ENCODE measurements at regions not wholly inside any gene's neighbourhood (a gene's known extent, or its start where the extent isn't known, plus 50 kb on each side); places are given as distances from the start of the nearest gene placed in this dataset.

DNA sequence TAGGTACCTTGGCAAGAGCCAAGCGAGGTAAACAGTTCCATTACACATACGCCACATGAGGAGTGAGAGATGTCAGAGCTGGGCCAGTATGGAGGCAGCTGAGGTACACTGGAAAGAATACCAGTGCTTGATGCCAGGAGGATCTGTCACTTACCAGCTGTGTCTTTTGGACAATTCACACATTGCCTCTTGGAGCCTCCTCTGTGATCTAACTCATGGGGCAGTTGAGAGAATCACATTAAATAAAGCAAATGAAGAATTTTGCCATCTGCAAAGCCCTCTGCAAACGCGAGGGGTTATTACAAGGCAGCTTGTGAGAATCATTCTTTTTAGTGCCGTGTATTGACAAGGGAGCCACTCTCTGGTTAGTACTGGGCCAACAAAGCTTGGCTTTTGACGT lies 429.7 kb upstream of the KLF4 start:
- H3K27ac Mint-ChIP-seq: no peak overlapping the region
- ChIA-PET CTCF (no interaction called here), POLR2A (no interaction called here)
- no peak overlapping the region for H3K4me3 ChIP-seq (ENCODE audit: control extremely low read depth in 1 of 5, extremely low read depth in 1 of 5, insufficient read depth in 1 of 5, low read depth in 2 of 5, low read length in 4 of 5)
- H3K9me3 Mint-ChIP-seq (ENCODE audit: insufficient read depth): peaks cover 6% of the 10 kb centered on the region
- H3K9me3 ChIP-seq (ENCODE audit: control extremely low read depth in 1 of 3, control insufficient read depth in 2 of 3, insufficient read depth in 1 of 3, low read length in 2 of 3): peaks cover 0 to 8% (median 4%) of the 10 kb centered on the region in 3 donors
- no peak overlapping the region for H2AFZ ChIP-seq (ENCODE audit: insufficient read depth, low read depth, low read length, poor library complexity, severe bottlenecking)
- H3K36me3 ChIP-seq (replicated peaks in 1 of 2; ENCODE audit: control extremely low read depth in 1 of 2, control insufficient read depth in 1 of 2, extremely low read depth in 1 of 2, insufficient read depth in 2 of 2, low read length in 1 of 2): no peaks in the 10 kb centered on the region
- TF ChIP-seq EZH2 (IDR thresholded peaks at IDR 0.05; ENCODE audit: borderline replicate concordance, insufficient read depth, low read depth, low read length, poor library complexity, severe bottlenecking): no peak
- intact Hi-C loops (cut with micrococcal nuclease): no loop called here
- no peaks in the 10 kb centered on the region for H4K20me1 ChIP-seq (ENCODE audit: control insufficient read depth, insufficient read depth, low read length, poor library complexity, severe bottlenecking)
- H3K27me3 ChIP-seq (replicated peaks in 1 of 4; ENCODE audit: control extremely low read depth in 1 of 4, control insufficient read depth in 3 of 4, insufficient read depth in 4 of 4, low read length in 3 of 4): no peaks in the 10 kb centered on the region
- no peak overlapping the region for H3K9ac ChIP-seq (ENCODE audit: low read length)
- H3K4me1 Mint-ChIP-seq: no peaks in the 10 kb centered on the region
- DNase-seq (no peak), ATAC-seq (ENCODE audit: low read depth) (no peak)
- 95% methylated on average over 4 of the region's 6 CpGs for WGBS (ENCODE audit: insufficient coverage)
- H3K27ac ChIP-seq (ENCODE audit: low read length in 2 of 2): no peak overlapping the region
- no peak overlapping the region for H3K4me3 Mint-ChIP-seq
- no peaks in the 10 kb centered on the region for H3K27me3 Mint-ChIP-seq
- no peak overlapping the region for H3K4me2 ChIP-seq (replicated peaks; ENCODE audit: low read depth, low read length, poor library complexity, severe bottlenecking)
- H3K79me2 ChIP-seq (ENCODE audit: control insufficient read depth, insufficient read depth, low read length): no peaks in the 10 kb centered on the region
- H3K4me1 ChIP-seq (ENCODE audit: control insufficient read depth in 2 of 2, insufficient read depth in 2 of 2, low read length in 2 of 2): no peaks in the 10 kb centered on the region

DNA sequence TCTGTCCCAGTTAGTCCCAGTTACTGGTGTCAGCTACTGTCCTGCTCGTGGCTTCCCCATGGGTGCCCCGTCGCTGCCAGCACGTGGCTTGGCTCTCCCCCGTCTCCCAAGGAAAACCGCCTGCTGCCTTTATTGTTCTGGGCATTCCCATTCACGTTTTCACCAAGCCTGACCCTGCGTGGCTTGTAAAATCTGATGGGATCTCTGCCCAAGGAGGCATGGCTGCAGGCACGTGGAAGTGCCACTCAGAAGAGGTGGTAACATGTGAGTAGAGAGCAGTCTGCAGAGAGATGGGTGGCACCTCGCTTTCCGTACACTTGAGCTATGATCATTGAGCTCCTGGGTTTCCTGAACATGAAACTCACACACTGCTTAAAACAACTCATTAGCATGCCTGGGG lies 429.2 kb upstream of the KLF4 start:
- no peak overlapping the region for H3K27ac Mint-ChIP-seq
- no peak for DNase-seq
- Histone ChIP-seq H4K20me1 (ENCODE audit: control insufficient read depth, insufficient read depth, low read length, poor library complexity, severe bottlenecking) (no peaks in the 10 kb centered on the region), H3K9ac (ENCODE audit: low read length) (no peak overlapping the region), H3K36me3 (replicated peaks in 1 of 2; ENCODE audit: control extremely low read depth in 1 of 2, control insufficient read depth in 1 of 2, extremely low read depth in 1 of 2, insufficient read depth in 2 of 2, low read length in 1 of 2) (no peaks in the 10 kb centered on the region), H3K4me2 (replicated peaks; ENCODE audit: low read depth, low read length, poor library complexity, severe bottlenecking) (no peak overlapping the region), H3K79me2 (ENCODE audit: control insufficient read depth, insufficient read depth, low read length) (no peaks in the 10 kb centered on the region), H3K27me3 (replicated peaks in 1 of 4; ENCODE audit: control extremely low read depth in 1 of 4, control insufficient read depth in 3 of 4, insufficient read depth in 4 of 4, low read length in 3 of 4) (no peaks in the 10 kb centered on the region), H2AFZ (ENCODE audit: insufficient read depth, low read depth, low read length, poor library complexity, severe bottlenecking) (no peak overlapping the region), H3K9me3 (ENCODE audit: control extremely low read depth in 1 of 3, control insufficient read depth in 2 of 3, insufficient read depth in 1 of 3, low read length in 2 of 3) (peaks cover 0 to 4% (median 3%) of the 10 kb centered on the region in 3 donors), H3K4me1 (ENCODE audit: control insufficient read depth in 2 of 2, insufficient read depth in 2 of 2, low read length in 2 of 2) (no peaks in the 10 kb centered on the region), H3K27ac (ENCODE audit: low read length in 2 of 2) (no peak overlapping the region), H3K4me3 (ENCODE audit: control extremely low read depth in 1 of 5, extremely low read depth in 1 of 5, insufficient read depth in 1 of 5, low read depth in 2 of 5, low read length in 4 of 5) (no peak overlapping the region)
- ChIA-PET POLR2A (no interaction called here), CTCF (no interaction called here)
- no peak for ATAC-seq (ENCODE audit: low read depth)
- H3K4me1 Mint-ChIP-seq: no peaks in the 10 kb centered on the region
- intact Hi-C loops (cut with micrococcal nuclease): no loop called here
- 88% methylated on average over 8 of the region's 11 CpGs for WGBS (ENCODE audit: insufficient coverage)
- H3K9me3 Mint-ChIP-seq (ENCODE audit: insufficient read depth): peaks cover 6% of the 10 kb centered on the region
- no peaks in the 10 kb centered on the region for H3K27me3 Mint-ChIP-seq
- H3K4me3 Mint-ChIP-seq: no peak overlapping the region
- TF ChIP-seq, protein P1, sequence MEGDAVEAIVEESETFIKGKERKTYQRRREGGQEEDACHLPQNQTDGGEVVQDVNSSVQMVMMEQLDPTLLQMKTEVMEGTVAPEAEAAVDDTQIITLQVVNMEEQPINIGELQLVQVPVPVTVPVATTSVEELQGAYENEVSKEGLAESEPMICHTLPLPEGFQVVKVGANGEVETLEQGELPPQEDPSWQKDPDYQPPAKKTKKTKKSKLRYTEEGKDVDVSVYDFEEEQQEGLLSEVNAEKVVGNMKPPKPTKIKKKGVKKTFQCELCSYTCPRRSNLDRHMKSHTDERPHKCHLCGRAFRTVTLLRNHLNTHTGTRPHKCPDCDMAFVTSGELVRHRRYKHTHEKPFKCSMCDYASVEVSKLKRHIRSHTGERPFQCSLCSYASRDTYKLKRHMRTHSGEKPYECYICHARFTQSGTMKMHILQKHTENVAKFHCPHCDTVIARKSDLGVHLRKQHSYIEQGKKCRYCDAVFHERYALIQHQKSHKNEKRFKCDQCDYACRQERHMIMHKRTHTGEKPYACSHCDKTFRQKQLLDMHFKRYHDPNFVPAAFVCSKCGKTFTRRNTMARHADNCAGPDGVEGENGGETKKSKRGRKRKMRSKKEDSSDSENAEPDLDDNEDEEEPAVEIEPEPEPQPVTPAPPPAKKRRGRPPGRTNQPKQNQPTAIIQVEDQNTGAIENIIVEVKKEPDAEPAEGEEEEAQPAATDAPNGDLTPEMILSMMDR (IDR thresholded peaks at IDR 0.05): no peak
- TF ChIP-seq EZH2 (IDR thresholded peaks at IDR 0.05; ENCODE audit: borderline replicate concordance, insufficient read depth, low read depth, low read length, poor library complexity, severe bottlenecking): no peak

Measured in B cell (primary cell).